Bronchial epithelial cell (primary cell): ENCODE measurements at regions not wholly inside any gene's neighbourhood (a gene's known extent, or its start where the extent isn't known, plus 50 kb on each side); places are given as distances from the start of the nearest gene placed in this dataset.

Source experiments
- DNase-seq: peaks from one replicate; pipeline ENCODE4 v3.0.0-alpha.2; 2010; ENCODE audit warnings: low read depth
- FAIRE-seq: peaks from 2 replicates; lab custom pipeline; 2011; peaks lifted over from hg19 to GRCh38; lab: Jason Lieb, UNC
- H3K27me3 ChIP-seq: 2 replicates; pipeline ENCODE4 v1.5.1; 2011; ENCODE audit warnings: low read length; ENCODE audit not compliant: control insufficient read depth, insufficient read depth
- H3K36me3 ChIP-seq: 2 replicates; pipeline ENCODE4 v1.5.1; 2011; ENCODE audit warnings: low read length; ENCODE audit not compliant: control insufficient read depth, insufficient read depth
- H3K4me3 ChIP-seq: 2 replicates; pipeline ENCODE4 v1.5.1; 2011; ENCODE audit warnings: mild to moderate bottlenecking, low read depth, low read length, control low read depth
- TF ChIP-seq, protein P1 (sequence below): IDR thresholded peaks from 2 replicates; pipeline ENCODE4 v1.5.1; 2011; ENCODE audit warnings: mild to moderate bottlenecking, moderate library complexity, low read length, control low read depth, inconsistent platforms; ENCODE audit not compliant: insufficient read depth, severe bottlenecking

DNA sequence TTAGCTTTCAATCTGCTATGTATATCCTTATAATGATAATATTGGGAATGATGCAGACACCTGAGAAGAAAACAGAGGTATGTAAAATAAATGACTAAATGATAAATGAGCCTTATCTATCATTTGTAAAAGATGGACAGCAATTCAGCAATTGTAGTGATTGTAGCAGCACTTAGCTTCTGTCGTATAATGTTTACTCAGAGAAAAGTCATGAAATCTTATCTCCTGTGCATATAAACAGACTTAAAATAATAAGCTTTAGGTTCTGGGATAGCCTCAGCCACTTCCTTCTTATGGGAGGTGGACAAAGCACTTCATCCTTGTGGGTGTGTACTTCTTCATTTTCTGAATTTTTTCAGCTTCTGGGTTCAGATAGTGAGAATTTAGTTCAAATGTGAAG, 324.8 kb upstream of the MAP3K7 start:
- TF ChIP-seq, protein P1, sequence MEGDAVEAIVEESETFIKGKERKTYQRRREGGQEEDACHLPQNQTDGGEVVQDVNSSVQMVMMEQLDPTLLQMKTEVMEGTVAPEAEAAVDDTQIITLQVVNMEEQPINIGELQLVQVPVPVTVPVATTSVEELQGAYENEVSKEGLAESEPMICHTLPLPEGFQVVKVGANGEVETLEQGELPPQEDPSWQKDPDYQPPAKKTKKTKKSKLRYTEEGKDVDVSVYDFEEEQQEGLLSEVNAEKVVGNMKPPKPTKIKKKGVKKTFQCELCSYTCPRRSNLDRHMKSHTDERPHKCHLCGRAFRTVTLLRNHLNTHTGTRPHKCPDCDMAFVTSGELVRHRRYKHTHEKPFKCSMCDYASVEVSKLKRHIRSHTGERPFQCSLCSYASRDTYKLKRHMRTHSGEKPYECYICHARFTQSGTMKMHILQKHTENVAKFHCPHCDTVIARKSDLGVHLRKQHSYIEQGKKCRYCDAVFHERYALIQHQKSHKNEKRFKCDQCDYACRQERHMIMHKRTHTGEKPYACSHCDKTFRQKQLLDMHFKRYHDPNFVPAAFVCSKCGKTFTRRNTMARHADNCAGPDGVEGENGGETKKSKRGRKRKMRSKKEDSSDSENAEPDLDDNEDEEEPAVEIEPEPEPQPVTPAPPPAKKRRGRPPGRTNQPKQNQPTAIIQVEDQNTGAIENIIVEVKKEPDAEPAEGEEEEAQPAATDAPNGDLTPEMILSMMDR: no peak
- FAIRE-seq (no peak), DNase-seq (no peak)
- no peak overlapping the region for H3K4me3 ChIP-seq
- H3K27me3 ChIP-seq: no peaks in the 10 kb centered on the region
- H3K36me3 ChIP-seq: no peaks in the 10 kb centered on the region

DNA sequence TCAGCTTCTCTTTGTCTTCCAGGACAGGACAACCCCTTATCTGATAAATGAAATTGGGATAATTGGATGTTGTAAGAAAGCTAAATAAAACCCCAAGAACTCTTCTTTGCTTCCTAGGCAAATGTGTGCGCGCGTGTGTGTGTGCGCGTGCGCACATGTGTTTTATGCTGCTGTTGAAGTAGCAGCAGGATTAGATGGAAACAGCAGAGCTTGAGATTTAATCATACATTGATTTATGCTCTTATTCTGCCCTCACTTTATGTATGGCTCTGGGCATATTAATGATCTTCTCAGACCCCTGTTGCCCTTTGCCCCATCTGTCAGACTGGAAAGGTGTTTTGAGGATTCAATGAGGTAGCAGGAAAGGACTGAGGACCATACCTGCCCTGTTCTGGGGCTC, 324.0 kb upstream of the MAP3K7 start:
- DNase-seq: no peak
- no peak overlapping the region for H3K4me3 ChIP-seq
- H3K27me3 ChIP-seq: no peaks in the 10 kb centered on the region
- H3K36me3 ChIP-seq: no peaks in the 10 kb centered on the region
- no peak for FAIRE-seq
- TF ChIP-seq, protein P1: no peak

DNA sequence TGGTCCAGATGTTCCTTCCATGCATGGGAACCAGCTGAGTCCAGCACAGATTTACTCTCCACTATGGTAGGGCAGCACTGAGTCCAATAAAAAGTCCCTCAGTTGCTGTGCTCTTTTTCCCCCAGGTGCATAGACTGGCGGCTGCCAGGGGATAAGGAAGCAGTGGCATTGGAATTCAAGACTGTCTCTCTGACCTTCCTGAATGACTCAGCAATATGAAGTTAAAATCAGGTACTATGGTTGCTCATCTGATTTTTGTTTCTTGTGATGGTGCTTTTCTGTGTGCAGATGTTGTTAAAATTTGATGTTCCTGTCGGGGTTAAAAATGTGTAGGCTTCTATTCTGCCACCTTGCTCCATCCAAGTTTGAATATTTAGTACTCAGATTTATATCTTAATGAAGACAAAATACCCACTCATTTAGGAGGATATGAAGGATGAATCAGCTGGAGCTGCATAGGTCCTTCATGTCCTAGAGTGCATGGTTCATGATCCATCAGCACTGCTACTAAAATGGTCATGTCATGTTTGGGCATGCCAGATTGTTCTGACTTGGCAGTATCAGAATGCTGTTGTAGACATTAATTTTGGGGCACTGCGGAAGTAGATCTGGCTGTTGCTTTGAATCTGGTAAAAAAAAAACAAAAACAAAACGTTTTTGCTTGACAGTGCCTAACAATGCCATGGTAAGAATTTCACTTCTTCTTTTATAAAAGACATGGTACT, 321.2 kb upstream of the MAP3K7 start:
- Histone ChIP-seq H3K36me3 (no peaks in the 10 kb centered on the region), H3K27me3 (no peaks in the 10 kb centered on the region), H3K4me3 (no peak overlapping the region)
- TF ChIP-seq, protein P1: no peak
- no peak for FAIRE-seq
- peak; percentile 97 for DNase-seq

DNA sequence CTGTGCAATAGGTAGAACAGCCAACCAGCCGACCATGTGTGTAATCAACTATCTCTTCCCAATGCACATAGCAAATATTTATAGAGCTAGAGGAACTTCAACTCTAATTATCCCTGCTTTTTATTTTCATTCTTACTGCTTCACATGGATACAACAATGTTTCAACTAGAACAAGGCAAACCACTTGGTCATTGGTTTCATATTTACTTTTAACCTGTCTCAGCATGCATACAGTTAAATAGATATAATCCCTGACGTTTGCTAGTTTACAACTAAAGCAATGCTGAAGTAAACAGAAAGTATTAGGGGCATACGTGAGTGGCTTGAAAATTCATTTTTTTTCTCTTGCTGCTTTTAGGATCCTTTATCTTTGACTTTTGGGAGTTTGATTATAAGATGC, 318.5 kb upstream of the MAP3K7 start:
- no peaks in the 10 kb centered on the region for H3K27me3 ChIP-seq
- no peak overlapping the region for H3K4me3 ChIP-seq
- FAIRE-seq (no peak), DNase-seq (peak; percentile 89)
- no peaks in the 10 kb centered on the region for H3K36me3 ChIP-seq
- TF ChIP-seq, protein P1: no peak

DNA sequence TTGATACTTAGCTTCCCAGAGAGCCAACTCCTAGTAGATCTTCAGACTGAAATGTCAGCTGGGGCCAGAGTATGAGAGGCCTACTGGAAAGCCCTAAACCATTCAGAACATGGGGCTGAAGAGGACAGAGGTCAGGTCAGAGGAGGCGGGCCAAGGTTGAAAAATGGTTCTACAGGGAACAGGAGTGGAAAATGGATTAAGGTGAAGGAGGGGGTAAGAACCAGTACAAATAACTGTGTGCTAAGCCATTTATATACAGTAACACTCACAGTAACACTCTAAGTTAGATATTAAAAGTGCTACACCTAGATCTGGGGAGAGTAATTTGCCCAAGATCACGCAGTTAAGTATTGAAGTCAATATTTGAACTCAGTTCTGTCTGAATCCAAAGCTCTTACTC, 313.2 kb upstream of the MAP3K7 start:
- TF ChIP-seq, protein P1: no peak
- no peak for FAIRE-seq
- Histone ChIP-seq H3K36me3 (no peaks in the 10 kb centered on the region), H3K4me3 (no peak overlapping the region), H3K27me3 (no peaks in the 10 kb centered on the region)
- no peak for DNase-seq

DNA sequence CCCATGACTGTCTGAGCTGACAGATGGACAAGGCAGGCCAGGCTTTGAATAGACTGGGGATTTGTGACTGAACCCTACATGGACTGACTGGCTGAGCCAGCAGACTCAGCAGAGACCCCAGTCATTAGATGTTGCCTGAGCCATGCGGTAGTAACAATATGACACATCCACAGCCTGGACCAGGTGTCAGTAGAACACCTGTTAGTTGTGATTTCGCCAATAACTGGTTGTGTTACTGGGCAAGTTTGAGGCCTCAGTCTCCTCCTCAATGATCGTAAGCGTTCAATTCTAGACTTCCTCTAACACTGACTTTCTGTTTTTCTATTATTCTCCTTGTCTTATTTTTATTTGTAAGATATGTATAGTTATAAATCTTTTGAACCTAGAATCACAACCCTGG, 311.9 kb upstream of the MAP3K7 start:
- FAIRE-seq: no peak
- TF ChIP-seq, protein P1: no peak
- H3K4me3 ChIP-seq: no peak overlapping the region
- no peaks in the 10 kb centered on the region for H3K36me3 ChIP-seq
- no peaks in the 10 kb centered on the region for H3K27me3 ChIP-seq
- no peak for DNase-seq
